ENCODE measurements at regions not wholly inside any gene's neighbourhood (a gene's known extent, or its start where the extent isn't known, plus 50 kb on each side); places are given as distances from the start of the nearest gene placed in this dataset.

- Histone ChIP-seq H3K9me3 (ENCODE audit: control insufficient read depth, insufficient read depth, low read depth, low read length) (no peaks in the 10 kb centered on the region), H3K4me3 (ENCODE audit: low read depth, low read length) (no peak overlapping the region), H3K27ac (ENCODE audit: extremely low read depth, low read depth, low read length) (no peak overlapping the region), H3K4me1 (ENCODE audit: control insufficient read depth, insufficient read depth, low read length) (no peaks in the 10 kb centered on the region), H3K36me3 (ENCODE audit: control insufficient read depth in 2 of 2, insufficient read depth in 1 of 2, low read length in 2 of 2) (no peaks in the 10 kb centered on the region)
- ChIA-PET CTCF (interaction anchor here (0.6 kb wide), 1 partner anchor 77 kb away, joined by 4 read pairs; no protein-coding TSS in a partner anchor), POLR2A (no interaction called here)
- TF ChIP-seq ZNF664 (tag by site-specific recombination; IDR thresholded peaks at IDR 0.05) (peak; percentile 77), SCRT2 (tag by site-specific recombination; IDR thresholded peaks at IDR 0.05) (no peak)
Observed at GRCh38 chr10:121679916-121680315, 81.7 kb upstream of the FGFR2 start.

GRCh38 chr10:121678631-121679174, 80.5 kb upstream of the FGFR2 start:
- ChIA-PET POLR2A (no interaction called here), CTCF (no interaction called here)
- Histone ChIP-seq H3K4me1 (ENCODE audit: control insufficient read depth, insufficient read depth, low read length) (no peaks in the 10 kb centered on the region), H3K27ac (ENCODE audit: extremely low read depth, low read depth, low read length) (no peak overlapping the region), H3K36me3 (ENCODE audit: control insufficient read depth in 2 of 2, insufficient read depth in 1 of 2, low read length in 2 of 2) (no peaks in the 10 kb centered on the region), H3K4me3 (ENCODE audit: low read depth, low read length) (no peak overlapping the region), H3K9me3 (ENCODE audit: control insufficient read depth, insufficient read depth, low read depth, low read length) (no peaks in the 10 kb centered on the region)
- TF ChIP-seq ZNF16 (tag by site-specific recombination; IDR thresholded peaks at IDR 0.05; ENCODE audit: low read depth) (no peak), ZNF211 (tag by site-specific recombination; IDR thresholded peaks at IDR 0.05; ENCODE audit: low read depth) (no peak), ZNF433 (tag by site-specific recombination; IDR thresholded peaks at IDR 0.05; ENCODE audit: low read depth) (no peak), ZNF394 (tag by site-specific recombination; IDR thresholded peaks at IDR 0.05; ENCODE audit: borderline replicate concordance) (no peak), ZNF549 (tag by site-specific recombination; IDR thresholded peaks at IDR 0.05) (peak; percentile 99), ZNF624 (tag by site-specific recombination; IDR thresholded peaks at IDR 0.05) (no peak), ZNF311 (tag by site-specific recombination; IDR thresholded peaks at IDR 0.05; ENCODE audit: borderline replicate concordance) (no peak)

GRCh38 chr10:121677880-121678279, 79.6 kb upstream of the FGFR2 start:
- no peaks in the 10 kb centered on the region for H3K9me3 ChIP-seq (ENCODE audit: control insufficient read depth, insufficient read depth, low read depth, low read length)
- POLR2A ChIA-PET: no interaction called here
- CTCF ChIA-PET: no interaction called here
- H3K27ac ChIP-seq (ENCODE audit: extremely low read depth, low read depth, low read length): no peak overlapping the region
- no peak overlapping the region for H3K4me3 ChIP-seq (ENCODE audit: low read depth, low read length)
- H3K36me3 ChIP-seq (ENCODE audit: control insufficient read depth in 2 of 2, insufficient read depth in 1 of 2, low read length in 2 of 2): no peaks in the 10 kb centered on the region
- no peaks in the 10 kb centered on the region for H3K4me1 ChIP-seq (ENCODE audit: control insufficient read depth, insufficient read depth, low read length)
- no peak for TF ChIP-seq ZNF280C (tag by site-specific recombination; IDR thresholded peaks at IDR 0.05)
- no peak for TF ChIP-seq TCF7L2 (IDR thresholded peaks at IDR 0.05; ENCODE audit: borderline replicate concordance, low read depth, low read length)
- no peak for TF ChIP-seq ZNF302 (tag by site-specific recombination; IDR thresholded peaks at IDR 0.05; ENCODE audit: low read depth)
- TF ChIP-seq ZNF221 (tag by site-specific recombination; IDR thresholded peaks at IDR 0.05; ENCODE audit: borderline replicate concordance): no peak
- TF ChIP-seq ZNF37A (tag by site-specific recombination; IDR thresholded peaks at IDR 0.05): no peak
- no peak for TF ChIP-seq REPIN1 (tag by site-specific recombination; IDR thresholded peaks at IDR 0.05; ENCODE audit: low read depth)
- TF ChIP-seq ZNF133 (tag by site-specific recombination; IDR thresholded peaks at IDR 0.05): no peak
- no peak for TF ChIP-seq SP7 (tag by site-specific recombination; IDR thresholded peaks at IDR 0.05)
- no peak for TF ChIP-seq ZNF140 (tag by site-specific recombination; IDR thresholded peaks at IDR 0.05)
- TF ChIP-seq ZNF518A (tag by site-specific recombination; conservative IDR thresholded peaks at IDR 0.05; ENCODE audit: low read depth): no peak
- no peak for TF ChIP-seq ZNF549 (tag by site-specific recombination; IDR thresholded peaks at IDR 0.05)
- no peak for TF ChIP-seq ZNF544 (tag by site-specific recombination; IDR thresholded peaks at IDR 0.05)
- TF ChIP-seq ZNF416 (tag by site-specific recombination; IDR thresholded peaks at IDR 0.05): no peak
- TF ChIP-seq ZNF292 (tag by site-specific recombination; IDR thresholded peaks at IDR 0.05; ENCODE audit: borderline replicate concordance, low read depth): no peak
